Stimulated activated CD8-positive, alpha-beta memory T cell treated with anti-CD3 and anti-CD28 coated beads, Interleukin-15, amount 100 ng/mL, for 1 hour (primary cell): ENCODE measurements at regions not wholly inside any gene's neighbourhood (a gene's known extent, or its start where the extent isn't known, plus 50 kb on each side); places are given as distances from the start of the nearest gene placed in this dataset.

Experiments
- DNase-seq: peaks from one replicate; pipeline ENCODE4 v3.0.0-alpha.2; 2020; ENCODE audit warnings: low read depth

DNA sequence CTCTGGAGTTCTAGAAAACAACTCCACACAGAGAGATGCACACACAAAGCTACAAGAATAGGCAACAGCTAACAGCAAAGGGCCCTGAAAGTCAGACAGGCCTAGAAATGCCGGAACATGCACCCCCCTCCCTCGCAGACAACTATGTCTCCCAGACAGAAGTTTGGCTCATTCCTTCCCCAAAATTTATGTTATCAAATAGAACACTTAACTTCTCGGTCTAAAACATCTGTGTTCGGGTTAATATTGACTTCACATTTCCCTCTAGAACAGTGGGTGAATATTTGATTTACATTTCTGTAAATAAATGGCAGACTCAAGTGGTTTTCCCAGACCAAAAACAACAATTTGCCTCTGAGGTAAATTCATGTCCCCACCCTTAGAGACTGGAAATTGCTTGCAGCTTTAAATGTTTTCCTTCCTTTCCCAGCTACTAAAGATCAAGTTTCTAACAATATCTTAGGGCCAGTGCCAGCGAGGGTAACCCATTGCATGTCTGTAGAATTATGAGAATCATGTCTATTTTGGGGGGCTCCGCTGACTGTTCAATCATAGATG, 92.5 kb upstream of the INHBA start:
- DNase-seq = no peak

DNA sequence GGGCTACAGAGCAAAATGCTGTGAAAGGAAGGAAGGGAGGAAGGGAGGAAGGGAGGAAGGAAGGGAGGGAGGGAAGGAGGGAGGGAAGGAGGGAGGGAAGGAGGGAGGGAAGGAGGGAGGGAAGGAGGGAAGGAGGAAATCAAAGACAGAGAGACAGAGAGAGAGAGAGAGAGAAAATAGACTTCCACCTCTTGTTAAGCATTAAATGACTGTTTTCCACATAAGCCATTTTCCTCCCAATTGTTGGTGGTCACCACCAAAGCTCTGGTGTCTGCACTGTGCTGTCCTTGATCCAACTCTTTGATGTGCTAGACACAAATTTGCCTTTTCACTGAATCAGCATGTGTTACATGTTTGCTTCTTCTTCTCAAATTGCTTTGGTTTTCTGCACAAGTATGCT, 90.7 kb upstream of the INHBA start:
- DNase-seq = no peak

GRCh38 chr7:41792120-41792519, 89.2 kb upstream of the INHBA start:
- DNase-seq = no peak

- no peak for DNase-seq
Observed at GRCh38 chr7:41788556-41788955, 85.7 kb upstream of the INHBA start.

DNA sequence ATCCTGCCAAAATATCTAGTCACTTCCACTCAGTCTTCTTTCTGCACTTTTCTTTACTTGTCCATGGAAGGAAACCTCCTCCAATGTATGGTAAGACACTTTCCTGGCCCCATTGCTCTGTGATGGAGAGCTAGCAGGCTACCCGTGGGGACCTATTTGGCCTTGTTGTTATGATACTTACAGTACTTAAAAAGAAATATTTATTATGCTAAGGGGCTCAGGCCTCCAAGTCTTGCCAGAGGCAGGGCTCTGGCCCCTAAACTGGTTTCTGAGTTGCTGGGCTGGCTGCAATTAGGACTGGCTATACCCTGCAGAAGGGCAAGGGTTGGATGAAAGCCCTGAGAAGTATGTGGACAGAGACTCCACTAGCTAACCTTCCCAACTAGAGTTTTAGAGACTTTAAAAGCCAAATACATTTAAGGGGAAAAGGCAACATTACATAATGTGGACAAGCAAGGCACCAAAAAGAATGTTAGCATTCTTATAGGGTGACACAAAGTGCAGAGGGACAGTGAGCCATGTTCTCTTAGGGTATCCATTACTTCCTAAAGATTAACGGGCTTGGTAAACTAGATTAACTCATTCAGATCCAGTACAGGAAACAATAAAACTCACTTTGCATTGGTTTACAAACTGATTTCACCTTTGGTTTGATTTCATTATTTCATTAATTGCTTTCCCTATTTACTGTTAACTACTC, 84.9 kb upstream of the INHBA start:
- DNase-seq = no peak

DNA sequence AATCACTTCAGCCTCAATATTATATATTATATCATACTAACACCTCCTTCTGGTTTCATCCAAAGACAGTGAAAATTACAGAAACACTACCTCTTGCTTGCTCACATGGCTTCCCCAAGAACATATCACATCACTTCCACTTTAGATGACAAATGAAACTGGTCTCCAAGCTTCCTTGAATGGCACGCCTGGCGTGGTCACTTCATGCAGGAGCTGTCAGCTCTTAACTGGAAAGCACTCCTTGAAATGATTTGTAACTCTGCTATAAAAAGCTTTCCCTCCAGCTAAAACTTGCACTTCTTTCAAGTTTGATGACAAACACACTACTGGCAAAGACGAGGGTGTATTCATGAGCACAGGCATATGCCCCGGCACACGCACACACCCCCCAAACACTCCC, 84.1 kb upstream of the INHBA start:
- DNase-seq = no peak

- DNase-seq = no peak
Observed at GRCh38 chr7:41786404-41786803, 83.5 kb upstream of the INHBA start.

DNA sequence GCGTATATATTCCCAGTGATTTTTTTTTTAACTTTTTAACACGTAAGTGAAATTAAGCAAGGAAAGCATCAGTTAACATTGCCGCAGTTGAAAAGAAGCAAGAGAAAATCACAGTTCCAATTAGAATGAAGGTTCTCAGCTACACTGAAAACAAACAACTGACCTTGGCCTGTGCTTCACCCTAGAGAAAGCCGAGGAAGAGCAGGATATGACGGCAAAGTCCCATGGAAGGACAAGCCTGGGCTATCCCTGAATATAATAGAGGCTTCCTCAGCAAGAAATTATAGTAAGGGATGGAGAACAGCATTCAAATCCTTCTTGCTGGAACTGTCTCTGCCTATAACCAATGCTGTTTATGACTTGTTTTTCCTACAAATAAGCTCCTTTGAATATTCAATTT, 83.0 kb upstream of the INHBA start:
- no peak for DNase-seq

DNA sequence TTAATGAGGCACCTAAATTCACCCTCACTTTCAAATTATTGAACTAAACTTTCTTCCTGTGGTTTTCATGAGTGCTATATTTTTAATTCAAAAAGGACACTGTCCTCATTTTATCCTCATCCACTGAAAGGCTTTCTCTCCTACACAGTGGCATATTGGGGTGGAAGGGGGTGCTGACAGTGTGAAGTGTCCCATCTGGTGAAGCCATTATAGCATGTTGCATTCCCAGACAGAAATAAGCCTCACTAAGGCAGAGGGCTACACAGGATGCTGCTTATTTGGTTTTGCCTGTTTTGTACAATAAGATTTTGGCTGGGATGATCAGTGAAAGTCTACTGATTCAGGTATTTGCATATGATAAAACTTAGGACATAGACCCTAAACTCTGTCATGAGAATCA, 82.4 kb upstream of the INHBA start:
- DNase-seq = no peak

DNA sequence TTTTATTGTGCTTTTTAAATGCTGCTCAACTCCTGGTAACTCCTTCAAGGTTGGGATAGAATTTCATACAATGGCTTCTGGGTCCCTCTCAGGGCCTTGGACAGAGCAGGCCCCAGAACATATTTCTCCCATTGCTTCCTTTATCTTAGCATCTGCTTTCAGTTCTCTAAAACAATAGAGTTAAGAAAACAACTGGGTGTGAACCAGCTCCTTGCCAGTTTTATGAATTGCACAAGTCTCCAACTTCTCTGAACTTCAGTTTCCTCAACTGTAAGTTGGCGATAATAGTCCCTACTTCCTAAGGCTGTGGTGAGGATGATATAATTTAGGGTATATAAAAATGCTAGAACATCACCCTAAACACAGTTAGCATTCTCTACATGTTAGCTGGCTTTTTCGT, 77.0 kb upstream of the INHBA start:
- no peak for DNase-seq

GRCh38 chr7:41777894-41778596, 75.2 kb upstream of the INHBA start:
- DNase-seq = no peak

DNA sequence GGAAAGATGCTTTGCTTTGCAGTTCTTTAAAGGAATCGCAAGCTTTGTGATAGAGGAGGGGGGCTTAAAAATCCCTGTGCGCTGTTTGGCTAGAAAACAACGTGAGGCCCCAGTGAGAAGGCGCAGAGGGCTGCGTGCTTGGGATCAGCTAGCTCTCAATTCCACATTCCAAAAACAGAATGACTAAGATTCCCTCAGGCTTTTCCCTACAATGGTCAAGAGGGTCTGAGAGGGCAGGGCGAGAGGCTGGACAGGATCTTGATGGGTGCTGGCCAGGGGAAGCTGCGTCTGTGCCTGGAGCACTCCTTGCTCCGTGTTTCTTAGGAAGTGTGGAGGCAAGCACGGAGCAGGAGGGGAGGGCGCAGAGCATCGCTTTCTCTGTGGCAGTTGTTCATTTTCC, 72.1 kb upstream of the INHBA start:
- DNase-seq = no peak

DNA sequence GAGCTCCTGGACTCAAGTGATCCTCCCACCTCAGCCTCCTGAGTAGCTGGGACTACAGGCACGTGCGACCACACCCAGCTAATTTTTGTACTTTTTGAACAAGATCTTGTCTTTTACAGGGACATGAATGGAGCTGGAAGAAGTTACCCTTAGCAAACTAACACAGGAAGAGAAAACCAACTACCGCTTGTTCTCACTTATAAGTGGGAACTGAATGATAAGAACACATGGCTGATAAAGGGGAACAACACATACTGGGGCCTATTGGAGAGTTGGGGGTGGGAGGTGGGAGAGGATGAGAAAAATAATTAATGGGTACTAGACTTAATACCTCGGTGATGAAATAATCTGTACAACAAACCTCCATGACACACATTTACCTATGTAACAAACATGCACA, 70.9 kb upstream of the INHBA start:
- no peak for DNase-seq

GRCh38 chr7:41771717-41772116, 68.8 kb upstream of the INHBA start:
- DNase-seq = no peak

DNA sequence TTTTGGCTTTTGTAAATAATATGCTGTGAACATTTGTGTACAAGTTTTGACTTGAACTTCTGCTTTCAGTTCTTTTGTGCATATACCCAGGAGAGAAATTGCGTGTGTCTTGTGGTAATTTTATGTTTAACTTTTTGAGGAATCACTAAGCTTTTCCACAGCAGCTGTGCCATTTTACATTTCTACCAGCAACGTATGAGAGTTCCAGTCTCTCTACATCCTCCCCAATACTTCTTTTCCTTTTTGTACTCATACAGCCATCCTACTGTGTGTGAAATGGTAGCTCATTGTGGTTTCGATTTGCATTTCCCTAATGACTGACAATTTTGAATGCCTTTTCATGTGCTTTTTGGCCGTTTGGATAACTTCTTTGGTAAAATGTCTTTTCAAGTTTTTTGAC, 66.3 kb upstream of the INHBA start:
- DNase-seq = no peak

- no peak for DNase-seq
Observed at GRCh38 chr7:41763626-41764025, 60.7 kb upstream of the INHBA start.

DNA sequence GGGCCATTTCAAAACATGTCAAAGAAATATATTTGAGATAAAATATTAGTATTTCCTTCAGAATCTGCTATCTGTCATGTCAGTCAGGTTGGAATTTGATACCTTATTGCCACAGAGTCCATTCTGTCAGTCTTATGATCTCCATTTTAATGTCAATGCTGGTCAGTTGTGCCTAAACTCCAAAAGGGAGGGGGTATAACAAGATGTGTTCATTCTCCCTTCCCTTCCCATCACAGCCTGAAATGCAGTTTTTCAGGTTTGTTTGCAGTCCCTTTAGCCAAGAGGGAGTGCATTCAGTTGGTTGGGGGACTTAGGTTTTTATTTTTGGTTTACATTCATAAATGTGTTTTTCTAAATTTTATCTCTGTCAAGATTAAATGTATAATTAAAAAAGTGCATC, 59.8 kb upstream of the INHBA start:
- no peak for DNase-seq

DNA sequence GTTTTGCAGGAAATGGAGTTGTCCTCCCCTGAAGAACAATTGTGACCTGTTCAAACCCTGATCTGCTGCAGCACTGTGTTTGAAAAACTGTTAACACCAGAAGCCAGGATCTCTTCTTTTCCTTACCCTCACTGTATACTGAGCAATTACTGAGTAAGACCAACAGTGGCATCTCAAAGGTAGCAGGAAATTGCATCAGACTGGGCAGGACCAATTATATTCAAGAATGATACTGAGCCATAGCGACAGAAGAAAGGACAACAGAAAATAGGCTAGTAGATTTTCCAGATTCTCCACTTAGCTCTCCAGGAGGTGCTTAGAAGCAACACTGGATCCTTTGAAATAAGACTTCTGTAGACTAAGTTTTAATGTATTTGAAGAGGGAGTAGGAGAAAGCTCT, 57.4 kb upstream of the INHBA start:
- no peak for DNase-seq

GRCh38 chr7:41758321-41758720, 55.4 kb upstream of the INHBA start:
- no peak for DNase-seq

DNA sequence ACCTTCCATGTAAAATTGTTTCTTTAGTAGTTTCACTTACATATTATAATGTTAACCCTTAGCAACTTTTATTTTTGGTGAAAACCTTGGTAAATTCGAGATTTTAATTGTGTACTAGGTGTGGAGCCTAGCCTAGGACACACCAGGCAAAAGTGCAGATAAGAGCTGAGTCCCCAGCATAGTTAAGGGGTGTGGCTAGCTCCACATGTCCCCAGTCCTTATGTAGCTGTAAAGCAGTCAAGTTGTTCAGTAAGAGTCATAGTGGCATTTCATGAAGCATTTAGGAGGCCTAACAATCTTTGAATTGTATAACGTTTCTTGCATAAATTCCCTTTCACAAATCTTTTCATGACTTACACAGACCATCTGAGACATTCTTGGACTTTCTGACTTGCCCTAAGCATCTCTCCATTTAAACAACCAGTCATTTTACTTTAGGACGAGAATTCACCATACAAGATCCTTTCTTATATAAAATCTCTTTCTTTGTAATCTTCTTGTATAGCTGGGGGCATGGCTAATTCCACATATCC, 53.8 kb upstream of the INHBA start:
- no peak for DNase-seq

GRCh38 chr7:41755096-41755495, 52.2 kb upstream of the INHBA start:
- no peak for DNase-seq

DNA sequence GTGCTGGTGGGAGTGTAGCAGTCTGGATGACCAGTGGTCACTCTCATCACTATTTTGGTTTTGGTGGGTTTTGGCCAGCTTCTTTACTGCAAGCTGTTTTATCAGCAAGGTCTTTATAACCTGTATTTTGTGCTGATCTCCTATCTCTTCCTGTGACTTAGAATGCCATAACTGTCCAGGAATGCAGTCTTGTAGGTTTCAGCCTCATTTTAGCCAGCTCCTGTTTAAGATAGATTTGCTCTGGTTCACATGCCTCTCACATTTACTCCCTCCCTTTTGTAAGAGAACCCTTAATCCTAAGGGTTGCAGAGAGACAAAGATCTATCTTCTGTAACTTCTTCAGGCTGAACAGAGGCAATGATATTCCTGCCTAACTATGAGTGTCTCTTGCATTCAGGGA, 51.2 kb upstream of the INHBA start:
- DNase-seq = no peak
